OCI-M2 (cell line): ENCODE measurements at regions not wholly inside any gene's neighbourhood (a gene's known extent, or its start where the extent isn't known, plus 50 kb on each side); places are given as distances from the start of the nearest gene placed in this dataset.
"Not testable (repeated sequence)": the region's sequence is repeated elsewhere in the genome, so short reads cannot be mapped to it uniquely, and the experiment has no call there.

Source experiments
- DNase-seq: peaks from one replicate; lab custom pipeline; 2025; ENCODE audit not compliant: unreplicated experiment; lab: John Stamatoyannopoulos, UW

DNA sequence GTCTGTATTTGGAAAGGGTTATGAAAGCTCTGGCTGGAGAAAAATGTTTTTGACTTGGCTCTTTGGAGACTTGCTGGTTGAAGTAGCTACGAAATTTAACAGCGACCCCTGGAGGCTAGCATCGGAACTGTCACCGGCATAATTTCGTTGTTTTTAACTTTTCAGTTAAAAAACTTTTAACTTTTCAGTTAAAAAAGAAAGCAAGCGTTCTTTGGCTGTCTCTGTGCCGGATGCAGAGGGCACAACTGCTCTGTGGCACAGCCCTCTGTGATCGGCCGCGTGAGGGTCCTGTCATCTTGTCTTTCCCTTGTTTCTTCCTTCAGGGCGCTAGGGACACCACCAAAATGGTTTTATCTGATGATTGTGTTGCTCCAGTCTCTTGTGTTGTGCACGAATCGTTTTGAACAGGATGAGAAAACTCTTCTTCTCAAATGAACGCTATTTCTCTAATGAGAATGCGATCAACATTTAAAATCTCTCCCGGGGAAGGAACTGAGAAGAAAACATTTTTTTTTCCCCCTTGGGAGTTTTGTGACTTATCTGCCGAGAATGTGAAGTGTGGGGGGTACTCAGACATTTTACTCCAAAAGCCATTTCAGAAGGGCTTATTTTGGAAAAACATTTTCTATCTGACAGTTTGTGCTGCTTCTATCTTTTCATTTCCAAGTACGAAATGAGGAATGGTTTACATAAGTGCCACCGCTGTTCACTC lies 57.1 kb downstream of the ADCYAP1 start:
- DNase-seq = peak; percentile 30

- DNase-seq = no peak
These were observed 58.6 kb downstream of the ADCYAP1 start for GRCh38 chr18:963276-963675.

DNA sequence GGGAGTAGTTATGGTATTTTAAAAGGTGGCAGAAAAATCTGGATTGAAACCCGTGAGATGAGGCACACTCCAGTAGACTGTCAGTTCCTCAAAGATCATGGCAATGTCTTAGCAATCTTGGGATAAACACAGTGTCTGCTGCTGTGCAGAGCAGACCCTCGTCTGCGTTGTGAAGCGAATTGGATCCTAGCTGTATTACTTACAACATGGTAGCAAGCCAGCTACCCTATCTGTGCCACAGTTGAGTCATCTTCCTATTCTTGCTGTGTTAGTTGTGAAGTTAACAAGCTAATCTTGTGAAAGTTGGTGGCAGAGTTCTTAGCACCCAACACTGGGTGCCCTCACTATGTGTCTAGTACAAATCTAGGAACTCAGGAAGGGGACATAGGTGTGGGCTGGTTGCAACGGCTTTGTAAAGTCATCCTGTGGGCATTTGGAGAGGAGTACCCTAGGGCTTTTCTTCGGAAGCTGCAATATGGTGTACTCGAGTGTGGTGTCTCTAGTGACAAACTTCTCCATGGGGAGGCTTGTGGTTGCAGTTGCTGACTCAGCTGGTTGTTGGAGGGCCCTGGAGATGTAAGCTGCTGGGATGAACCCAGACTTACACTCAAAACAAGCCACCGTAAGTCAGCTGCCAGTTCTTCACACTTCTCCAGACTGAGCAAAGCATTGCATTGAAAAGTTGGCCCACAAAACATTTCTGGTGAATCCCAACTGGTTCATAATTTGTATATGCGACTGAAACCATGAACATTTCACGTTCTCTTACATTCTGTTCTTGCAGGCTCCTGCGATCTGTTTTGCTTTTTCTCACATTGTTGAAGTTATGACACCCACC lies 61.5 kb downstream of the ADCYAP1 start:
- no peak for DNase-seq

DNA sequence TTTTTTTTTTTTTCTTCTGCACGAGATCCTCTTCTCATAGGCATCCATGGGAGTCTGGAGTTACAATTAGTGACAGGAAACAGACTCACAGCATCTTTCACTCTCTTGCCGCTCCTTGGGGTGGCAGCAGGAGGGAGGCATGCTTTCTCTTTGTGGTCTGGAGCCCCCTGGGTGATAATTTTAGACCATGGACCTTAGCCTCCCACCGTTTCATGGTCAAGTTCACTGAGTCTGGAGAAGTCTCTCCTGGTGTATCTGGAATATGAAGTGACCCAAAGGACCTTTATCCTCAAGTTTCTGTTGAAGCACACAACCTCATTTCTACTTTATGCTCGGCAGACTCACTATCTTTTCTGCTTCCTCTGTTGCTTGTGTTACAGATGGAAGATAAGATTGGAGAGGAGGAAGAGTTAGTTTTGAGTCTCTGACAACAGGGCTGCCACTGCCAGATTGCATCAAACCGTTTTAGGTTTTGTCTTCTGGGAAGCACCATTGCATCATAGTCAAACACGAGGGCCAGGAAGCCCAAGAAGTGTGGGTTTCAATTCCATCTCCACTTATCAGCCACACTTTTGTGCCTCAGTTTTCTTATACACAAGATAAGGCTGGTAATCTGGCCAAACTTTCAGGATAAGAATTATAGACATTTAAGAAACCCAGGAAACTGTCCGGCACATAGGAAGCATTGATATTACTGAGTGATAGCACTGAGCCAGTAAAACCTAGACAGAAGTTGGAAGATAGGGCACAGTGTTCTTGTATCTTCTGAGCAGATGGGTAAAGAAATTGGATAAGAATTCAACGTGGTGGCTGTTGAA lies 62.3 kb downstream of the ADCYAP1 start:
- no peak for DNase-seq

- DNase-seq = not testable (repeated sequence)
These were observed 64.2 kb downstream of the ADCYAP1 start for GRCh38 chr18:968910-969309.

DNA sequence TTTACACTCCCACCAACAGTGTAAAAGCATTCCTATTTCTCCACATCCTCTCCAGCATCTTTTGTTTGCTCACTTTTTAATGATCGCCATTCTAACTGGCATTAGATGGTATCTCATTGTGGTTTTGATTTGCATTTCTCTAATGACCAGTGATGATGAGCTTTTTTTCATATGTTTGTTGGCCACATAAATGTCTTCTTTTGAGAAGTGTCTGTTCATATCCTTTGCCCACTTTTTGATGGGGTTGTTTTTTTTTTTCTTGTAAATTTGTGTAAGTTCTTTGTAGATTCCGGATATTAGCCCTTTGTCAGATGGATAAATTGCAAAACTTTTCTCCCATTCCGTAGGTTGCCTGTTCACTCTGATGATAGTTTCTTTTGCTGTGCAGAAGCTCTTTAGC lies 64.6 kb downstream of the ADCYAP1 start:
- not testable (repeated sequence) for DNase-seq

- DNase-seq = not testable (repeated sequence)
These were observed 69.9 kb downstream of the ADCYAP1 start for GRCh38 chr18:974606-975005.

- DNase-seq = not testable (repeated sequence)
These were observed 71.9 kb downstream of the ADCYAP1 start for GRCh38 chr18:976393-977128.

DNA sequence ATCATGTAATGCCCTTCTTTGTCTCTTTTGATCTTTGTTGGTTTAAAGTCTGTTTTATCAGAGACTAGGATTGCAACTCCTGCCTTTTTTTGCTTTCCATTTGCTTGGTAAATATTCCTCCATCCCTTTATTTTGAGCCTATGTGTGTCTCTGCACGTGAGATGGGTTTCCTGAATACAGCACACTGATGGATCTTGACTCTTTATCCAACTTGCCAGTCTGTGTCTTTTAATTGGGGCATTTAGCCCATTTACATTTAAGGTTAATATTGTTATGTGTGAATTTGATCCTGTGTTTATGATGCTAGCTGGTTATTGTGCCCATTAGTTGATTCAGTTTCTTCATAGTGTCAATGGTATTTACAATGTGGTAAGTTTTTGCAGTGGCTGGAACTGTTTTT lies 72.7 kb downstream of the ADCYAP1 start:
- not testable (repeated sequence) for DNase-seq

GRCh38 chr18:977732-978131 lies 73.1 kb downstream of the ADCYAP1 start:
- DNase-seq = not testable (repeated sequence)

- no peak for DNase-seq
These were observed 75.9 kb downstream of the ADCYAP1 start for GRCh38 chr18:980586-980985.

DNA sequence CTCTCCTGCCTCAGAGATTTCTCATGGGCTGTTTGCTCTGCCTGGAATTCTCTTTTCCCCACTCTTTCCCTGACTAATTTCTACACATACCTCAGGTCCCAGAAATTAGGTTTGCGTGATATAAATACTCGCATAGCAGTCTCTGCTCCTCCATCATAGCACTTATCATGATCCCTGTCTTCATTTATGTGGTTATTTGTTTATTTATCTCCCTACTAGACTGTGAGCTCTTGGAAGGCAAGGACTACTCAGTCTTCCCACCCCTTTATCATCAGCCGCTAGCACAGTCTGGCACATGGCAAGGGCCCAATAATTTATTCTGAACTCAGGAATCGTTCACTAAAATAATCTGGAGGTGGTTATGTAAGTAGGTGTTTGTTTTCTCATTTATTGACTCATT lies 79.3 kb downstream of the ADCYAP1 start:
- no peak for DNase-seq

- no peak for DNase-seq
These were observed 80.6 kb downstream of the ADCYAP1 start for GRCh38 chr18:985212-985661.

DNA sequence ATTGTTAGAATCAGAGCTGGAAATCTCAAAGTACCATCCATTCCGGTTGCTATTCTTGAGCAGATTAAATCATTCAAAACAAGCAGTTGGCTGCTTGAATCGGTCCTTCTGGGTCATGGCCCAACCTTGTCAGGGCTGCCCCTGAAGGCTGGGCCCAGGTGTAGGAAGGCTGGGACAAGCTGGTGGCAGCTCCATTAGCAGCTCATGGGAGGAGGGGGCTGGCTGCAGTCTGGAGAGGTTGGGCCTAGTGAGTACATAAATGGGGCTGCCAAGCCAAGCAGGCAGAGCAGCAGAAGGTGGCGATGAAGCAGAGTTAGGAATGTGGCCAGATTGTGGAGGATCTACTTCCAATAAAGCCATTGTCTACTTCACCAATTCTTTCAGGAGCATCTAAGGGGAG lies 81.4 kb downstream of the ADCYAP1 start:
- no peak for DNase-seq

DNA sequence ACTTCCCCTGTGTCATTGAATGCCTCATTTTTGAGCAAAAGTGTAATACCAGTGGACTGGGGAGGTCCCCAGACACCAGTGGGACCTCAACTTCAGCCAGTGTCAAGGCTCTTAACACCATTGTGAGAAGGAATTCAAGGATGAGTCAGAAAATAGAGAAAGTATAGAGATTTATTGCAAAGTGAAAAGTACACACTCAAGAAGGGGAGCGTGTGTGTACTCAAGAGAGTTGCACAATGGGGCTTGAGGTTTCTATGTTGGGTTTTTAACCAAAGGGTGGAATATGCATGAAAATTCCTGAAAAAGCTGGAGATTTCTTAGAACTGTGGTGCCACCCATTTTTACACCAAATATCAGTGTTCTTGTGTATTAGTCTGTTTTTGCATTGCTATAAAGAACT lies 81.9 kb downstream of the ADCYAP1 start:
- DNase-seq = no peak

DNA sequence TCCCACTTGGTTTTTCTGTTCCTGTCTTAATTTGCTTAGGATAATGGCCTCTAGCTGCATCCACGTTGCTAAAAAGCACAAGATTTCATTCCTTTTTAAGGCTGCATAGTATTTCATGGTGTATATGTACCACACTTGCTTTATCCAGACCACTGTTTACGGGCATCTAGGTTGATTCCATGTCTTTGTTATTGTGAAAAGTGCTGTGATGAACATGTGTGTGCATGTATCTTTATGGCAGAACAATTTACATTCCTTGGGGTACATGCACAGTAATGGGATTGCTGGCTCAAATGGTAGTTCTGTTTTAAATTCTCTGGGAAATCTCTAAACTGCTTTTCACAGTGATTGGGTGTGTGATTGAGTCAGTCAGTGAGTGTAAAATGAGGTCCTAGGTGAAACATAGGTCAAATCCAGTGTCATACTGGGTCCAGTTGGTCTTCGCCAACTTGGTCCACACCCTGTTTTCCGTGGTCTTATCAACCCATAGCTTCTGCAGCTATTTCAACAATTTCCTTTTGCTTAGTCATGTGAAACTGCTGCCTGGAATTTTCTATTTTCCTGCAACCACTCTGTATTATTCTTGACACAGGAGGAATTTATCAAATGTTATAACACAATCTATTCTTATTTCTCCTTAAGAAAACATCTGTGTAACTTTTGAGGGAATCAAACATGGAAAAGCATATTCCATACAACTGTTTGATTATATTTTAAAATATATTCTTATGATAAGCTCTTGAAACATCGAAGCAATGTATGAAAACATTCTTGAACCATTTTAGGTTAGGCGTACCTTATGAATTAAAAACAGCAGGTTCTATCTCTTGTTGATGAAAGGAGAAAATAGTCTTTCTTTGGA lies 82.9 kb downstream of the ADCYAP1 start:
- DNase-seq = no peak

- DNase-seq = no peak
These were observed 84.8 kb downstream of the ADCYAP1 start for GRCh38 chr18:989425-989824.

GRCh38 chr18:990197-990596 lies 85.5 kb downstream of the ADCYAP1 start:
- no peak for DNase-seq

DNA sequence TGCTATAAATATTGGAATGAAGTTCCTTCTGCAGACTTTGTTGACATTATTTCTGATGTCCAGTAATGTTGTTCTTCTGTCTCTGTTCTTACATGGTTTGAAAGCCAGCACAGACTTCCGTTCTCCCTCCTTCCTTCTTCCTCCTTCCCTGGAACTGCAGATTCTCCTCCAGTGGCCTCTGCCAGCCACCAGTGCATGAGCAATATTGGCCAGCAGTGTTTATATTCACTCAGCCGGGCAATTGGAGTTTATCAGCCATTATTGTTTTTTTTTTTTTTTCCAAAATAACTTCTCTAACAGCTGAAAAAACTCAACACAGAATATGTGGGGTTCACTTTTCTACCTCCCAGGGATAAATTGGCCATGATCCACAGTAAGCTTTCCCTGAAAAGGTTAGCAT lies 86.8 kb downstream of the ADCYAP1 start:
- DNase-seq = no peak

DNA sequence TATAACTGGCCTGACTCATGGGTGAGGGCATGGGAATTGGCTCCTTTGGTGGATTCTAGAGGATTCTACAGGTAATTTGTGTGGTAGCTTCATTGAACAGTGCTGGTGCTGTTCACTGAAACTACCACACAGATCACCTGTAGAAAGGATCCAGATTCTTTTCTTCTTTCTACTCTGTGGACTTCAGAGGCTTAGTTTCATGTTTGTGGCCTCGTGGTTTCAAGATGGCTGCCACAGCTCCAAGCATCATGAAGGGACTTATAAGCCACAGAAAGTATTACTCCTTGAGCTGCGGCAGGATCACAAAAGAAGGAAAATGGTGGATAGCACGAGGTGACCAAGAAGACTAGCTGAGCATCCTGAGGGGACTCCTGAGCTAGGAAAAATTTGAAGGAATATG lies 88.9 kb downstream of the ADCYAP1 start:
- DNase-seq = no peak
